AG08395 (cell line): ENCODE measurements at regions not wholly inside any gene's neighbourhood (a gene's known extent, or its start where the extent isn't known, plus 50 kb on each side); places are given as distances from the start of the nearest gene placed in this dataset.
"Not testable (repeated sequence)": the region's sequence is repeated elsewhere in the genome, so short reads cannot be mapped to it uniquely, and the experiment has no call there.

Source experiments
- DNase-seq: peaks from one replicate; pipeline ENCODE4 v3.0.0; 2012; ENCODE audit warnings: mixed read lengths, low spot score

GRCh38 chr1:95297906-95298305 lies 63.9 kb downstream of the RWDD3 start:
- DNase-seq: not testable (repeated sequence)

DNA sequence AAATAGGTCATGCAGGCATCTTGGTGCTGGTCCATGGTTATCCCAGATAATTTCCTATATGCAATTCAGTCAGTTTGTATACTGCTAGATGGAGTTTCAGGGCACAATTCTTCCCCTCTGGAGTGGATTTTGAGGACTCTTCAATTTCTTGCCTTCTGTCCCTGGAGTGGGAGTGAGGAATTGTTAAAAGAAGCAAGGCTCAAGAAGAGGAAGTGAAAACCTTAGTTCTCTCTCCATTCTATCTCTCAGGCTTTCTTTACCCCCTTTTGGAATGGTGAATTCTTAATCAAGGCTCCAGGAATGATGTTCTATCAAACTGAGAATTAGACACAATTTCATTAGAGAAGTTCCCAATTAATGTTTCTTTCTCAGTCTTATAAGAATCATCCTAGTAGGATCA lies 67.1 kb downstream of the RWDD3 start:
- no peak for DNase-seq

- no peak for DNase-seq
Measured at GRCh38 chr1:95301614-95302013, 67.6 kb downstream of the RWDD3 start.

GRCh38 chr1:95304803-95305202 lies 70.8 kb downstream of the RWDD3 start:
- no peak for DNase-seq

DNA sequence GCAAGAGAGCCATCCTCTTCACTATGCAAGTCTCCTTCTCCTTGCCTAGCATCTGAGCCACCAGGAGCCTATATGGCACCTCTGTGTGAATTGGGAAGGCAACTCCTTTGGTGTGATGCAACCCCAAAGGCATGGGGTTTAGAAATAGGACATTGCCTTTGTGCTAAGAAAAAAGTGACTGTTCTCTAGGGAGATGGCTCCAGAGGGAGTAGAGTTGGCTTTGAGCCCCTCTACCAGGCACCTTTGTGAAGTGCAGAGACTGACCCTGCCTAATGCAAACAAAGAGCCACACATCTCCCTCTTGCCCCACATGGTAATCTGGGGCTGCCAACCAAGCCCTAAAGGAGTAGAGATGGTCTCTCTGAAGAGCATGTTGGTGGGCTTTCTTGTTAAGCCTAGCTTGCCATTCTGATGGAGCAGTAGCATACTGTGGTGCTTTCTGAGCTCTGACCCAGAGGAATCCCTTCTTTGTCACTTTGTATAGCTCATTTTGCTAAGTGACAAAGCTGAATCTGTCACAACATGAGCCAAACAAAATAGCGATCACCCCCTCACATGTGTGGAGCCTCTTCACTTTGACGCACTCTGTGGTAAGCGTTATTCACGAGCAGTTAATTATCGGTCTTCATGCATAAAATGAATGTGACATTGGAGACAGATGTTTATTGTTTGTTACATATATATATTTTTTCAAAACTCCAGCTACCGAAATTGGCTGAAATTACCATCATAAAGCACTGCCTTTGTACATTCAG lies 74.4 kb downstream of the RWDD3 start:
- DNase-seq: no peak

GRCh38 chr1:95309031-95309471 lies 75.0 kb downstream of the RWDD3 start:
- peak; percentile 43 for DNase-seq

- DNase-seq: no peak
Measured at GRCh38 chr1:95311014-95311413, 77.0 kb downstream of the RWDD3 start.

DNA sequence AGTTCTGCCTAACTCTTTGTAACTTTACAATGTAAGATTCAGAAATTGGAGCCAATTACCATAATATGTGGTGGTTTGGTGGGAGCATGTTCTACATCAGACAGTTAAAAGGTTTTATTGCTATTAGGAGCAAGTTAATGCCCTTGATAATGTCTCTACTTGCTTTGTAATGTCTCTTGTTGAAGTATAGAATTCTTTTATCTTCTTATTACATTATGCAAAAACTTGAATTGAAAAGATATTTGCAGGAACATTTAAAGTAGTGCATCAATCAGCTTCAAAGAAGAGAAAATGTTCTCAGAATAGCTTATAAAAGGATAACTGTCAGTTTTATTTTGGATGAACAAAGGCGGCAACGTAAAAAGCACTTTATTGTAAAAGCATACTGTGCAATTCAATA lies 77.8 kb downstream of the RWDD3 start:
- no peak for DNase-seq

GRCh38 chr1:95312181-95312580 lies 78.2 kb downstream of the RWDD3 start:
- DNase-seq: no peak

GRCh38 chr1:95313527-95313926 lies 79.5 kb downstream of the RWDD3 start:
- no peak for DNase-seq

GRCh38 chr1:95321531-95321930 lies 87.5 kb downstream of the RWDD3 start:
- DNase-seq: no peak

DNA sequence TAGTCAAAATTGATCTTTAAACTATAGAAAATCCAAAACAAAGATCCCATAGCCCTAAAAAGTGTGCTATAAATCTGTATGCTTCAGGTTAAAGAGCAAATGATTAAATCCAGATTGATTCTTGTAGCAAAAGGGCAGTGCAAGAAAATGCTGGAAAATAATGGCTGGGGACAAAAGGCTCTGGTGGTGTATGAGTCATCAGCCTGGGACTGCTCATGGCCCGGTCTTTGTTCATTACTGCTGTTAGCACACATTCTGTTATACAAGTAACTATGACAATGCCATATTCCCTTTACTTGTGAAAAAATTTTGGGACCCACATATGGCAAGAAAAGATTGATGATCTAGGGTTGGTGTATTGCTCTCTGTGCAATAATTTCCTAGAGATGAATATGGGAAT lies 89.1 kb downstream of the RWDD3 start:
- DNase-seq: peak; percentile 19

DNA sequence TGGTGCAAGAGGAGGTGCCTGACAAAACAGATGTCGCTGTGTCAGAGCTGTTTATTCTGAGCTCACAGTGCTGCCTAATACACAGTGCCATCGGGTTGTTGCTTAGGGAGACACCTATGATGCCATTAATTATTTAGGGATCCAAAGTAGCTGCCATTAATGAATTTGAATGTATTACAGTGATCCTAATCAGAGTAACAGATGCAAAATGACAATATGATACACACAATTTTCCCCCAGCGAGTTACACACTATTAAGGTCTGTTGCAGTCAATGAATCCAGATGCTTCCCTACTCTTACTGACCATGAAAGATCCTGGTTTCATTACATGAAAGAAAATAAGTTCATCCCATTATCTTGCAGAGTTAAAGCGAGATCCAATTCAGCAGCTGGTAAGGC lies 91.3 kb downstream of the RWDD3 start:
- DNase-seq: no peak

DNA sequence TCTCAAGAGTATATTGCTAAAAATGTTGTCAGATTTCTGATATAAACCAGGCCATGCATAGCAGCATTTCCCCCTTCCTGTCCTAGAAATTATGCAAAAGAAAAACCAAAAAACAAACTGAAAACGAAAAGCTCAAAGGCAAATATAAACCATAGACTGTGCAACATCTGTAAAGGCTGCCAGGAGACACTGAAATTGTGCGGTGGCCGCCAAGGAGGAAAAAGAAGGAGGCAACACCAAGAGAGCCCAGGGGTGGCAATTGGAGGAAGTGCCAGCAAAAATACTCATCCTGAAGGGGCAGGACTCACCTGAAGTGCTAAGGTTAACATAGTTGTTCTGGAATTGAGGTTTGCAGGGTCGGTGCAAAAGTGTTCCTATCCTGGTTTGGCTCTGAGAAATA lies 92.0 kb downstream of the RWDD3 start:
- DNase-seq: no peak

GRCh38 chr1:95332754-95333153 lies 98.7 kb downstream of the RWDD3 start:
- no peak for DNase-seq

- no peak for DNase-seq
Measured at GRCh38 chr1:95339377-95339776, 105.4 kb downstream of the RWDD3 start.

DNA sequence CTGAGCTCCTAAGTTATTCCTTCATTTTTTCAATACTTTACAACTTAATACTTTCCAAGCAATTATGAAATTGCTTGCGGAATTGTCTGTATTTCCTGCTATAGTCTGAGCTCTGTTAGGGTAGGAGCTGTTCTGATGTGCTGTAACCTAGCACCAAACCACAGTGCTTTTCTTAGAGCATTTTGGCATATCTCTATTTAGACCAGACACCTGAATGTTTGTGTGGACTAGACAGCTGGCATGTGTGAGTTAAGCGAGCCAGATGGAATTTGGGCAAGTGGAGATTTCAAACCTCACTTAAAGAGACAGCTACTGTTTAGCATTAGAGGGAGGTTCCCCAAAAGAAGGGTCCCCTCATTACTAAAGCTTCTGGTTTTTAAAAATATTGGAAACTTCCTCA lies 106.1 kb downstream of the RWDD3 start:
- DNase-seq: no peak

- no peak for DNase-seq
Measured at GRCh38 chr1:95352767-95353166, 118.8 kb downstream of the RWDD3 start.

- no peak for DNase-seq
Measured at GRCh38 chr1:95353194-95353593, 119.2 kb downstream of the RWDD3 start.

- DNase-seq: no peak
Measured at GRCh38 chr1:95364546-95364945, 130.5 kb downstream of the RWDD3 start.

GRCh38 chr1:95366498-95366897 lies 132.5 kb downstream of the RWDD3 start:
- no peak for DNase-seq

- DNase-seq: no peak
Measured at GRCh38 chr1:95368178-95368577, 134.2 kb downstream of the RWDD3 start.

- DNase-seq: no peak
Measured at GRCh38 chr1:95369985-95370690, 136.1 kb downstream of the RWDD3 start.
